NB4 (cell line): ENCODE measurements at regions not wholly inside any gene's neighbourhood (a gene's known extent, or its start where the extent isn't known, plus 50 kb on each side); places are given as distances from the start of the nearest gene placed in this dataset.

Source experiments
- CTCF ChIP-seq: IDR thresholded peaks from one replicate; pipeline ENCODE4 v1.5.1; 2012; ENCODE audit warnings: low read depth, low read length
- MAX ChIP-seq: IDR thresholded peaks from 2 replicates; pipeline ENCODE4 v1.6.1; 2011; ENCODE audit warnings: low read depth, low read length
- MYC ChIP-seq: IDR thresholded peaks from 2 replicates; pipeline ENCODE4 v1.6.1; 2011; ENCODE audit warnings: low read depth, low read length
- POLR2A ChIP-seq: IDR thresholded peaks from 2 replicates; pipeline ENCODE4 v1.6.1; 2011; ENCODE audit warnings: mild to moderate bottlenecking; ENCODE audit not compliant: insufficient read length; ENCODE audit errors: extremely low read depth

- TF ChIP-seq CTCF (no peak), POLR2A (no peak), MYC (no peak), MAX (no peak)
Measured at GRCh38 chr4:137967480-137968190, 274.5 kb downstream of the SLC7A11 start.
